ENCODE measurements at regions not wholly inside any gene's neighbourhood (a gene's known extent, or its start where the extent isn't known, plus 50 kb on each side); places are given as distances from the start of the nearest gene placed in this dataset.

- H3K4me1 Mint-ChIP-seq = no peaks in the 10 kb centered on the region
- no peaks in the 10 kb centered on the region for H3K36me3 Mint-ChIP-seq
- H3K4me3 Mint-ChIP-seq = no peak overlapping the region
- no peak for DNase-seq
- peaks cover 12% of the 10 kb centered on the region for H3K9me3 Mint-ChIP-seq
- no peaks in the 10 kb centered on the region for H3K27me3 Mint-ChIP-seq
- H3K27ac Mint-ChIP-seq = no peak overlapping the region
Observed at GRCh38 chr5:4929092-4929655, 211.0 kb upstream of the ADAMTS16 start.

- H3K27me3 Mint-ChIP-seq = no peaks in the 10 kb centered on the region
- DNase-seq = no peak
- no peak overlapping the region for H3K27ac Mint-ChIP-seq
- no peaks in the 10 kb centered on the region for H3K36me3 Mint-ChIP-seq
- H3K4me1 Mint-ChIP-seq = no peaks in the 10 kb centered on the region
- H3K9me3 Mint-ChIP-seq = no peaks in the 10 kb centered on the region
- H3K4me3 Mint-ChIP-seq = no peak overlapping the region
Observed at GRCh38 chr5:4939042-4939781, 200.9 kb upstream of the ADAMTS16 start.

- no peak overlapping the region for H3K27ac Mint-ChIP-seq
Observed at GRCh38 chr5:4941161-4941560, 199.0 kb upstream of the ADAMTS16 start.

GRCh38 chr5:4941957-4942830, 197.9 kb upstream of the ADAMTS16 start:
- H3K4me1 Mint-ChIP-seq = no peaks in the 10 kb centered on the region
- H3K36me3 Mint-ChIP-seq = no peaks in the 10 kb centered on the region
- no peaks in the 10 kb centered on the region for H3K9me3 Mint-ChIP-seq
- DNase-seq = no peak
- no peak overlapping the region for H3K4me3 Mint-ChIP-seq
- no peak overlapping the region for H3K27ac Mint-ChIP-seq
- no peaks in the 10 kb centered on the region for H3K27me3 Mint-ChIP-seq

More at GRCh38 chr5:4941161-4941560, 199.0 kb upstream of the ADAMTS16 start:
- H3K4me1 Mint-ChIP-seq = no peaks in the 10 kb centered on the region
- no peak overlapping the region for H3K4me3 Mint-ChIP-seq
- no peaks in the 10 kb centered on the region for H3K36me3 Mint-ChIP-seq
- DNase-seq = no peak
- no peaks in the 10 kb centered on the region for H3K9me3 Mint-ChIP-seq
- H3K27me3 Mint-ChIP-seq = no peaks in the 10 kb centered on the region

- Mint-ChIP-seq H3K27me3 (no peaks in the 10 kb centered on the region), H3K36me3 (no peaks in the 10 kb centered on the region), H3K27ac (no peak overlapping the region), H3K4me1 (no peaks in the 10 kb centered on the region), H3K9me3 (no peaks in the 10 kb centered on the region), H3K4me3 (no peak overlapping the region)
- no peak for DNase-seq
Observed at GRCh38 chr5:4942831-4943178, 197.3 kb upstream of the ADAMTS16 start.

- no peak overlapping the region for H3K27ac Mint-ChIP-seq
- no peaks in the 10 kb centered on the region for H3K9me3 Mint-ChIP-seq
- H3K36me3 Mint-ChIP-seq = no peaks in the 10 kb centered on the region
- H3K4me1 Mint-ChIP-seq = no peaks in the 10 kb centered on the region
- no peak for DNase-seq
- H3K4me3 Mint-ChIP-seq = no peak overlapping the region
- no peaks in the 10 kb centered on the region for H3K27me3 Mint-ChIP-seq
Observed at GRCh38 chr5:4945296-4945695, 194.8 kb upstream of the ADAMTS16 start.

GRCh38 chr5:4947106-4947505, 193.0 kb upstream of the ADAMTS16 start:
- no peak overlapping the region for H3K27ac Mint-ChIP-seq
- no peak for DNase-seq
- H3K9me3 Mint-ChIP-seq = peaks cover under 1% of the 10 kb centered on the region
- H3K4me3 Mint-ChIP-seq = no peak overlapping the region
- H3K36me3 Mint-ChIP-seq = no peaks in the 10 kb centered on the region
- no peaks in the 10 kb centered on the region for H3K27me3 Mint-ChIP-seq
- H3K4me1 Mint-ChIP-seq = no peaks in the 10 kb centered on the region

- Mint-ChIP-seq H3K4me3 (no peak overlapping the region), H3K27ac (no peak overlapping the region), H3K27me3 (no peaks in the 10 kb centered on the region), H3K4me1 (no peaks in the 10 kb centered on the region), H3K9me3 (peaks cover 1% of the 10 kb centered on the region), H3K36me3 (no peaks in the 10 kb centered on the region)
- no peak for DNase-seq
Observed at GRCh38 chr5:4947893-4948536, 192.1 kb upstream of the ADAMTS16 start.

GRCh38 chr5:4949108-4949507, 191.0 kb upstream of the ADAMTS16 start:
- Mint-ChIP-seq H3K4me1 (no peaks in the 10 kb centered on the region), H3K27me3 (no peaks in the 10 kb centered on the region), H3K27ac (no peak overlapping the region), H3K9me3 (peaks cover 1% of the 10 kb centered on the region), H3K4me3 (no peak overlapping the region), H3K36me3 (no peaks in the 10 kb centered on the region)
- no peak for DNase-seq

GRCh38 chr5:4953576-4953975, 186.6 kb upstream of the ADAMTS16 start:
- peaks cover 3% of the 10 kb centered on the region for H3K27me3 Mint-ChIP-seq
- H3K9me3 Mint-ChIP-seq = peaks cover 4% of the 10 kb centered on the region
- H3K27ac Mint-ChIP-seq = no peak overlapping the region
- no peaks in the 10 kb centered on the region for H3K4me1 Mint-ChIP-seq
- DNase-seq = no peak
- H3K4me3 Mint-ChIP-seq = no peak overlapping the region
- H3K36me3 Mint-ChIP-seq = no peaks in the 10 kb centered on the region

- Mint-ChIP-seq H3K4me1 (no peaks in the 10 kb centered on the region), H3K27me3 (peaks cover 3% of the 10 kb centered on the region), H3K27ac (no peak overlapping the region)
Observed at GRCh38 chr5:4954048-4954447, 186.1 kb upstream of the ADAMTS16 start.

GRCh38 chr5:4963265-4963664, 176.9 kb upstream of the ADAMTS16 start:
- no peak for DNase-seq
- H3K36me3 Mint-ChIP-seq = no peaks in the 10 kb centered on the region
- H3K27ac Mint-ChIP-seq = no peak overlapping the region
- no peak overlapping the region for H3K4me3 Mint-ChIP-seq
- H3K9me3 Mint-ChIP-seq = no peaks in the 10 kb centered on the region
- no peaks in the 10 kb centered on the region for H3K4me1 Mint-ChIP-seq
- no peaks in the 10 kb centered on the region for H3K27me3 Mint-ChIP-seq

More at GRCh38 chr5:4954048-4954447, 186.1 kb upstream of the ADAMTS16 start:
- peaks cover 4% of the 10 kb centered on the region for H3K9me3 Mint-ChIP-seq
- no peaks in the 10 kb centered on the region for H3K36me3 Mint-ChIP-seq
- no peak for DNase-seq
- H3K4me3 Mint-ChIP-seq = no peak overlapping the region

- H3K27me3 Mint-ChIP-seq = no peaks in the 10 kb centered on the region
- H3K4me1 Mint-ChIP-seq = no peaks in the 10 kb centered on the region
- no peak overlapping the region for H3K27ac Mint-ChIP-seq
- DNase-seq = no peak
- no peak overlapping the region for H3K4me3 Mint-ChIP-seq
- no peaks in the 10 kb centered on the region for H3K9me3 Mint-ChIP-seq
- no peaks in the 10 kb centered on the region for H3K36me3 Mint-ChIP-seq
Observed at GRCh38 chr5:4969351-4969750, 170.8 kb upstream of the ADAMTS16 start.

- H3K36me3 Mint-ChIP-seq = no peaks in the 10 kb centered on the region
- no peak overlapping the region for H3K27ac Mint-ChIP-seq
- H3K4me3 Mint-ChIP-seq = no peak overlapping the region
- H3K4me1 Mint-ChIP-seq = no peaks in the 10 kb centered on the region
- H3K27me3 Mint-ChIP-seq = no peaks in the 10 kb centered on the region
- no peak for DNase-seq
- H3K9me3 Mint-ChIP-seq = no peaks in the 10 kb centered on the region
Observed at GRCh38 chr5:4970171-4970570, 170.0 kb upstream of the ADAMTS16 start.

- no peak overlapping the region for H3K27ac Mint-ChIP-seq
- H3K27me3 Mint-ChIP-seq = no peaks in the 10 kb centered on the region
- H3K4me1 Mint-ChIP-seq = no peaks in the 10 kb centered on the region
- no peaks in the 10 kb centered on the region for H3K9me3 Mint-ChIP-seq
- DNase-seq = no peak
- H3K36me3 Mint-ChIP-seq = no peaks in the 10 kb centered on the region
- no peak overlapping the region for H3K4me3 Mint-ChIP-seq
Observed at GRCh38 chr5:4976902-4977301, 163.2 kb upstream of the ADAMTS16 start.
